HCT116 (cell line): ENCODE measurements at regions not wholly inside any gene's neighbourhood (a gene's known extent, or its start where the extent isn't known, plus 50 kb on each side); places are given as distances from the start of the nearest gene placed in this dataset.

Experiments
- ATAC-seq: fragments of 200-7000 bp; cut with Tn5 transposase; 2 replicates; pipeline ENCODE4 v1.9.1; 2020; ENCODE audit warnings: mild to moderate bottlenecking, moderate library complexity
- BruUV-seq: library from RNA; stranded (reverse); fragments of 400-500 nt; replicated peaks from 2 replicates; lab custom pipeline; 2021; lab: Mats Ljungman, UMichigan
- CTCF ChIA-PET: fragments of 300-600 bp; sonication (Branson Sonifier 250); formaldehyde crosslinking; loops from one replicate; lab custom pipeline; 2021; ENCODE audit warnings: antibody characterized with exemption; lab: Charles Lee
- POLR2A ChIA-PET: fragments of 300-600, 350-600 bp; sonication (Branson Sonifier 250); formaldehyde crosslinking; loops from one replicate; lab custom pipeline; 2021; ENCODE audit warnings: antibody characterized with exemption; lab: Charles Lee
- RAD21 ChIA-PET, 2 experiments: fragments of 300-600 bp; sonication (Branson Sonifier 250); formaldehyde crosslinking; loops; one replicate each; lab custom pipeline; 2023; ENCODE audit warnings: low total read pairs in 2 of 2; ENCODE audit not compliant: uncharacterized antibody in 2 of 2, unreplicated experiment in 2 of 2, low non-redundant PET in 1 of 2; lab: Charles Lee
- DNase-seq: peaks from one replicate; pipeline ENCODE4 v3.0.0-alpha.2; 2010; ENCODE audit warnings: low read depth, low spot score
- H2AFZ ChIP-seq: fragments of 200-600 bp; shearing (Covaris generic), sonication (generic); 2 replicates; pipeline ENCODE4 v1.6.1; 2017; ENCODE audit warnings: low read depth, mixed run types, mixed read lengths, antibody characterized with exemption, low read length; ENCODE audit not compliant: poor library complexity, severe bottlenecking
- H3K27ac ChIP-seq: 2 replicates; pipeline ENCODE4 v1.5.1; 2012; ENCODE audit warnings: low read depth, low read length
- H3K27me3 ChIP-seq: fragments of 200-600 bp; sonication (generic); 2 replicates; pipeline ENCODE4 v1.6.1; 2016; ENCODE audit warnings: mixed run types, low read length, mixed read lengths; ENCODE audit not compliant: insufficient read depth
- H3K36me3 ChIP-seq, 2 experiments: fragments of 200-500 bp in 1 of 2; fragments of 200-600 bp in 1 of 2; sonication (Bioruptor generic) in 1 of 2; sonication (generic) in 1 of 2; 2 replicates each; pipeline versions ENCODE4 v1.5.1 to v1.6.1; 2014 to 2016; ENCODE audit warnings: low read length in 2 of 2, inconsistent platforms in 1 of 2, mixed read lengths in 1 of 2, mixed run types in 1 of 2; ENCODE audit not compliant: insufficient read depth in 2 of 2, control insufficient read depth in 1 of 2
- H3K4me1 ChIP-seq, 2 experiments: fragments of 200-600 bp in 1 of 2; sonication (generic) in 1 of 2; 2 replicates each; pipeline versions ENCODE4 v1.5.1 to v1.6.1; 2012 to 2017; ENCODE audit warnings: low read length in 2 of 2, inconsistent platforms in 1 of 2, mild to moderate bottlenecking in 1 of 2, mixed read lengths in 1 of 2, mixed run types in 1 of 2, moderate library complexity in 1 of 2; ENCODE audit not compliant: insufficient read depth in 2 of 2, control insufficient read depth in 1 of 2
- H3K4me2 ChIP-seq: fragments of 200-600 bp; sonication (generic); 2 replicates; pipeline ENCODE4 v1.6.1; 2017; ENCODE audit warnings: mixed run types, low read length, mixed read lengths
- H3K4me3 ChIP-seq, 2 experiments: fragments of 200-600 bp in 1 of 2; sonication (generic) in 1 of 2; replicated peaks in 1 of 2; 2 replicates each; pipeline ENCODE4 v1.5.1; 2011 to 2016; ENCODE audit warnings: low read length in 2 of 2, control low read depth in 1 of 2, low read depth in 1 of 2, mild to moderate bottlenecking in 1 of 2, mixed read lengths in 1 of 2, mixed run types in 1 of 2
- H3K79me2 ChIP-seq: fragments of 200-600 bp; sonication (generic); 2 replicates; pipeline ENCODE4 v1.6.1; 2017; ENCODE audit warnings: mild to moderate bottlenecking, mixed run types, low read length, moderate library complexity, mixed read lengths; ENCODE audit not compliant: insufficient read depth
- H3K9ac ChIP-seq: fragments of 200-600 bp; sonication (generic); 2 replicates; pipeline ENCODE4 v1.6.1; 2016; ENCODE audit warnings: low read length, mixed read lengths
- H3K9me2 ChIP-seq: fragments of 200-600 bp; sonication (generic), shearing (Covaris generic); 2 replicates; pipeline ENCODE4 v1.6.1; 2017; ENCODE audit warnings: mixed run types, mild to moderate bottlenecking, moderate library complexity; ENCODE audit not compliant: insufficient read depth
- H3K9me3 ChIP-seq, 2 experiments: fragments of 200-500 bp in 1 of 2; fragments of 200-600 bp in 1 of 2; sonication (Bioruptor generic) in 1 of 2; sonication (generic) in 1 of 2; 2 replicates each; pipeline ENCODE4 v1.6.1; 2014 to 2017; ENCODE audit warnings: low read length in 2 of 2, mixed read lengths in 2 of 2, inconsistent platforms in 1 of 2, low read depth in 1 of 2, mild to moderate bottlenecking in 1 of 2, mixed run types in 1 of 2, moderate library complexity in 1 of 2; ENCODE audit not compliant: control insufficient read depth in 1 of 2, insufficient read depth in 1 of 2
- H4K20me1 ChIP-seq: fragments of 200-600 bp; sonication (generic), shearing (Covaris generic); 2 replicates; pipeline ENCODE4 v1.6.1; 2017; ENCODE audit warnings: mixed run types, mild to moderate bottlenecking, moderate library complexity; ENCODE audit not compliant: insufficient read depth
- ATF3 ChIP-seq: IDR thresholded peaks from 2 replicates; pipeline ENCODE4 v1.6.1; 2012
- CTCF ChIP-seq, 3 experiments: fragments of 200-600 bp in 1 of 3; sonication (generic) in 1 of 3; IDR thresholded peaks in 2 of 3; conservative IDR thresholded peaks in 1 of 3; 2 replicates each; pipeline ENCODE4 v1.5.1; 2012 to 2017; ENCODE audit warnings: low read depth in 2 of 3, low read length in 2 of 3, antibody characterized with exemption in 1 of 3, borderline replicate concordance in 1 of 3, control low read depth in 1 of 3, mild to moderate bottlenecking in 1 of 3, mixed read lengths in 1 of 3, mixed run types in 1 of 3, moderate library complexity in 1 of 3; ENCODE audit not compliant: insufficient read depth in 1 of 3
- EGR1 ChIP-seq: IDR thresholded peaks from 2 replicates; pipeline ENCODE4 v1.6.1; 2012; ENCODE audit warnings: low read depth
- ELF1 ChIP-seq: IDR thresholded peaks from 2 replicates; pipeline ENCODE4 v1.6.1; 2012; ENCODE audit warnings: low read depth, borderline replicate concordance
- FOSL1 ChIP-seq: IDR thresholded peaks from 2 replicates; pipeline ENCODE4 v1.6.1; 2012; ENCODE audit warnings: low read depth
- JUND ChIP-seq: IDR thresholded peaks from 2 replicates; pipeline ENCODE4 v1.6.1; 2012
- POLR2AphosphoS5 ChIP-seq: IDR thresholded peaks from 2 replicates; pipeline ENCODE4 v1.6.1; 2011; ENCODE audit warnings: mild to moderate bottlenecking, low read depth, low read length, moderate library complexity
- RAD21 ChIP-seq: IDR thresholded peaks from 2 replicates; pipeline ENCODE4 v1.6.1; 2012; ENCODE audit warnings: low read depth, mild to moderate bottlenecking
- SIN3A ChIP-seq: IDR thresholded peaks from 2 replicates; pipeline ENCODE4 v1.6.1; 2012; ENCODE audit warnings: low read depth
- SRF ChIP-seq: IDR thresholded peaks from 2 replicates; pipeline ENCODE4 v1.6.1; 2012; ENCODE audit warnings: low read depth
- TCF7L2 ChIP-seq: IDR thresholded peaks from 2 replicates; pipeline ENCODE4 v1.7.0; 2011; ENCODE audit warnings: borderline replicate concordance, inconsistent platforms; ENCODE audit not compliant: insufficient read depth, insufficient read length; ENCODE audit errors: extremely low read depth
- ZBTB33 ChIP-seq: IDR thresholded peaks from 2 replicates; pipeline ENCODE4 v1.6.1; 2011; ENCODE audit warnings: mild to moderate bottlenecking, low read length, moderate library complexity; ENCODE audit not compliant: insufficient replicate concordance; ENCODE audit errors: extremely low read depth
- ZNF274 ChIP-seq: fragments of 200-500 bp; sonication (Bioruptor generic); IDR thresholded peaks from 2 replicates; pipeline ENCODE4 v1.6.1; 2014; ENCODE audit warnings: mild to moderate bottlenecking, low read depth, low read length, inconsistent platforms
- intact Hi-C: fragments of 100-400 bp; cut with micrococcal nuclease; formaldehyde crosslinking; loops from 2 replicates; pipeline ENCODE4 v1.10.0; 2022

GRCh38 chr5:168157141-168157540, 134.3 kb upstream of the WWC1 start:
- DNase-seq (no peak), ATAC-seq (no peak)
- ChIA-PET POLR2A (no interaction called here), CTCF (no interaction called here), RAD21 (no interaction called here)
- H3K36me3 ChIP-seq = no peaks in the 10 kb centered on the region
- intact Hi-C loops = no loop called here
- no peak overlapping the region for H3K4me2 ChIP-seq
- TF ChIP-seq JUND (no peak), SIN3A (no peak), CTCF (IDR thresholded peaks at IDR 0.05 in 2 of 3, conservative IDR thresholded peaks at IDR 0.05 in 1 of 3; ENCODE audit: borderline replicate concordance in 1 of 3, insufficient read depth in 1 of 3, low read depth in 2 of 3, low read length in 2 of 3) (no peak), SRF (no peak), ZBTB33 (no peak), FOSL1 (no peak), ELF1 (no peak), ATF3 (no peak), TCF7L2 (no peak), EGR1 (no peak), ZNF274 (no peak), RAD21 (no peak), POLR2AphosphoS5 (no peak)
- BruUV-seq = no TSS peak
- no peak overlapping the region for H2AFZ ChIP-seq
- no peaks in the 10 kb centered on the region for H3K4me1 ChIP-seq
- H3K79me2 ChIP-seq = no peaks in the 10 kb centered on the region
- no peak overlapping the region for H3K9ac ChIP-seq
- H3K27me3 ChIP-seq = peaks cover 45% of the 10 kb centered on the region
- H3K27ac ChIP-seq = no peak overlapping the region
- H4K20me1 ChIP-seq = no peaks in the 10 kb centered on the region; the same call in 1 of the 2 replicates
- no peaks in the 10 kb centered on the region for H3K9me3 ChIP-seq
- H3K4me3 ChIP-seq = no peak overlapping the region
- H3K9me2 ChIP-seq = no peaks in the 10 kb centered on the region
